Neural cell (in vitro differentiated cells): ENCODE measurements at regions not wholly inside any gene's neighbourhood (a gene's known extent, or its start where the extent isn't known, plus 50 kb on each side); places are given as distances from the start of the nearest gene placed in this dataset.

ENCODE experiments used
- H2AFZ ChIP-seq: fragments of 200-600, 300-800 bp; sonication (generic), shearing (Covaris generic); 2 replicates; pipeline ENCODE4 v1.6.0; 2014; ENCODE audit warnings: low read depth, mild to moderate bottlenecking, antibody characterized with exemption, low read length, moderate library complexity
- H3F3A ChIP-seq: fragments of 200-600 bp; shearing (Covaris generic); 2 replicates; pipeline ENCODE4 v1.6.1; 2016; ENCODE audit warnings: mild to moderate bottlenecking, moderate library complexity, mixed read lengths, antibody characterized with exemption, low read length; ENCODE audit not compliant: insufficient read depth, poor library complexity, severe bottlenecking
- H3K27ac ChIP-seq: fragments of 200-600, 300-800 bp; sonication (generic), shearing (Covaris generic); 2 replicates; pipeline ENCODE4 v1.5.1; 2014; ENCODE audit warnings: mild to moderate bottlenecking, low read length, moderate library complexity
- H3K27me3 ChIP-seq: fragments of 300-800, 200-600 bp; sonication (generic), shearing (Covaris generic); 2 replicates; pipeline ENCODE4 v1.6.0; 2014; ENCODE audit warnings: mild to moderate bottlenecking, low read depth, low read length, moderate library complexity; ENCODE audit not compliant: insufficient read depth
- H3K36me3 ChIP-seq: fragments of 300-800, 200-600 bp; sonication (generic), shearing (Covaris generic); 2 replicates; pipeline ENCODE4 v1.5.1; 2014; ENCODE audit warnings: mild to moderate bottlenecking, antibody characterized with exemption, low read length, moderate library complexity; ENCODE audit not compliant: insufficient read depth
- H3K4me2 ChIP-seq: fragments of 300-800, 200-600 bp; sonication (generic), shearing (Covaris generic); 2 replicates; pipeline ENCODE4 v1.6.0; 2014; ENCODE audit warnings: mild to moderate bottlenecking, low read length
- H3K4me3 ChIP-seq: fragments of 300-800, 200-600 bp; sonication (generic), shearing (Covaris generic); 2 replicates; pipeline ENCODE4 v1.5.1; 2014; ENCODE audit warnings: mild to moderate bottlenecking, low read length, moderate library complexity
- H3K79me2 ChIP-seq: fragments of 200-600 bp; shearing (Covaris generic); replicated peaks from 2 replicates; pipeline ENCODE4 v1.6.0; 2014; ENCODE audit warnings: mild to moderate bottlenecking, low read length, moderate library complexity; ENCODE audit not compliant: insufficient read depth
- H3K9ac ChIP-seq: fragments of 300-800, 200-600 bp; sonication (generic), shearing (Covaris generic); 2 replicates; pipeline ENCODE4 v1.6.1; 2016; ENCODE audit warnings: mild to moderate bottlenecking, low read length, mixed read lengths
- H3K9me2 ChIP-seq: fragments of 200-600 bp; shearing (Covaris generic); 2 replicates; pipeline ENCODE4 v1.6.1; 2016; ENCODE audit warnings: mild to moderate bottlenecking, low read length, mixed read lengths; ENCODE audit not compliant: insufficient read depth
- H3K9me3 ChIP-seq: fragments of 200-600, 300-800 bp; sonication (generic), shearing (Covaris generic); 2 replicates; pipeline ENCODE4 v1.6.1; 2016; ENCODE audit warnings: mild to moderate bottlenecking, mixed run types, low read length, moderate library complexity, mixed read lengths
- H4K20me1 ChIP-seq: fragments of 200-600 bp; shearing (Covaris generic); 2 replicates; pipeline ENCODE4 v1.6.1; 2016; ENCODE audit warnings: mild to moderate bottlenecking, mixed run types; ENCODE audit not compliant: insufficient read depth
- EP300 ChIP-seq: fragments of 450-650 bp; conservative IDR thresholded peaks from 2 replicates; pipeline ENCODE4 v1.6.1; 2014; ENCODE audit warnings: antibody characterized with exemption, mild to moderate bottlenecking, moderate library complexity; ENCODE audit not compliant: poor library complexity, severe bottlenecking
- EZH2 ChIP-seq: fragments of 200-600, 300-800 bp; shearing (Covaris generic), sonication (generic); IDR thresholded peaks from 2 replicates; pipeline ENCODE4 v1.6.1; 2014; ENCODE audit warnings: antibody characterized with exemption, low read length, borderline replicate concordance, mild to moderate bottlenecking; ENCODE audit not compliant: insufficient read depth, poor library complexity, severe bottlenecking
- MXI1 ChIP-seq: fragments of 450-650 bp; conservative IDR thresholded peaks from 2 replicates; pipeline ENCODE4 v1.6.1; 2014; ENCODE audit warnings: antibody characterized with exemption, mild to moderate bottlenecking; ENCODE audit not compliant: poor library complexity, severe bottlenecking
- POLR2AphosphoS5 ChIP-seq: IDR thresholded peaks from 2 replicates; pipeline ENCODE4 v1.6.1; 2012
- RAD21 ChIP-seq: fragments of 450-650 bp; conservative IDR thresholded peaks from 2 replicates; pipeline ENCODE4 v1.6.1; 2014; ENCODE audit warnings: antibody characterized with exemption, mild to moderate bottlenecking, moderate library complexity
- SMC3 ChIP-seq: fragments of 450-650 bp; conservative IDR thresholded peaks from 2 replicates; pipeline ENCODE4 v1.6.1; 2014; ENCODE audit warnings: antibody characterized with exemption, mild to moderate bottlenecking, moderate library complexity; ENCODE audit not compliant: poor library complexity
- TAF1 ChIP-seq: IDR thresholded peaks from 2 replicates; pipeline ENCODE4 v1.6.1; 2012; ENCODE audit warnings: low read depth
- TF ChIP-seq, protein P1 (sequence below): IDR thresholded peaks from 2 replicates; pipeline ENCODE4 v1.6.1; 2012; ENCODE audit warnings: borderline replicate concordance
- TF ChIP-seq, protein P2 (sequence below): fragments of 450-650 bp; IDR thresholded peaks from 2 replicates; pipeline ENCODE4 v1.5.1; 2014; ENCODE audit warnings: antibody characterized with exemption, mild to moderate bottlenecking, moderate library complexity; ENCODE audit not compliant: poor library complexity, severe bottlenecking

DNA sequence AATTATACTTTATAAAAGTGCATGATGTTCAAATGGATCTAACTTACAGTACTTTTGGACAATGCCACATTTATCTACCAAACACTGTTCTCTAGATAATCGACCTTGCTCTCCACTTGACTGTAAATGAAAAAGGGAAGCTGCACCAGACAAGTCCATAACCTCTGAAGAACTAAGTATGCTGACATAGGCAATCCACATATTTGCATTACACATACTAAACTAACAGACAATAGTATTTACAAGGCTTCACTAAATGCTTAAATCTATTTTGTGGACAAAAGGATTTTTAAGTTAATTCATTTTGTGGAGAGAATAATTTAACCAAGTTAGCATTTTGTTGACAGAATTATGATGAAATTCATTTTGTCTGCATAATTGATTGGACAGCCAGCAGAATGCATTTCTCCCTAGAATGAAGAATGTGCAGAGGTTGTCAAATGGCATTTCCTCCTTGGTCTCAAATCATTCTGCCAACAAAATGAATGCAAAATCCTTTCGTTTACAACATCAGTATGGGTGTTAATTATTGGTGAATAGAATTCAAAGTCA lies 520.9 kb downstream of the CPS1 start:
- no peaks in the 10 kb centered on the region for H4K20me1 ChIP-seq
- no peak overlapping the region for H3K4me3 ChIP-seq
- no peak overlapping the region for H3K4me2 ChIP-seq
- no peak for TF ChIP-seq SMC3
- no peak for TF ChIP-seq MXI1
- no peak for TF ChIP-seq EZH2
- no peak for TF ChIP-seq EP300
- TF ChIP-seq, protein P1, sequence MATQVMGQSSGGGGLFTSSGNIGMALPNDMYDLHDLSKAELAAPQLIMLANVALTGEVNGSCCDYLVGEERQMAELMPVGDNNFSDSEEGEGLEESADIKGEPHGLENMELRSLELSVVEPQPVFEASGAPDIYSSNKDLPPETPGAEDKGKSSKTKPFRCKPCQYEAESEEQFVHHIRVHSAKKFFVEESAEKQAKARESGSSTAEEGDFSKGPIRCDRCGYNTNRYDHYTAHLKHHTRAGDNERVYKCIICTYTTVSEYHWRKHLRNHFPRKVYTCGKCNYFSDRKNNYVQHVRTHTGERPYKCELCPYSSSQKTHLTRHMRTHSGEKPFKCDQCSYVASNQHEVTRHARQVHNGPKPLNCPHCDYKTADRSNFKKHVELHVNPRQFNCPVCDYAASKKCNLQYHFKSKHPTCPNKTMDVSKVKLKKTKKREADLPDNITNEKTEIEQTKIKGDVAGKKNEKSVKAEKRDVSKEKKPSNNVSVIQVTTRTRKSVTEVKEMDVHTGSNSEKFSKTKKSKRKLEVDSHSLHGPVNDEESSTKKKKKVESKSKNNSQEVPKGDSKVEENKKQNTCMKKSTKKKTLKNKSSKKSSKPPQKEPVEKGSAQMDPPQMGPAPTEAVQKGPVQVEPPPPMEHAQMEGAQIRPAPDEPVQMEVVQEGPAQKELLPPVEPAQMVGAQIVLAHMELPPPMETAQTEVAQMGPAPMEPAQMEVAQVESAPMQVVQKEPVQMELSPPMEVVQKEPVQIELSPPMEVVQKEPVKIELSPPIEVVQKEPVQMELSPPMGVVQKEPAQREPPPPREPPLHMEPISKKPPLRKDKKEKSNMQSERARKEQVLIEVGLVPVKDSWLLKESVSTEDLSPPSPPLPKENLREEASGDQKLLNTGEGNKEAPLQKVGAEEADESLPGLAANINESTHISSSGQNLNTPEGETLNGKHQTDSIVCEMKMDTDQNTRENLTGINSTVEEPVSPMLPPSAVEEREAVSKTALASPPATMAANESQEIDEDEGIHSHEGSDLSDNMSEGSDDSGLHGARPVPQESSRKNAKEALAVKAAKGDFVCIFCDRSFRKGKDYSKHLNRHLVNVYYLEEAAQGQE: no peak
- TF ChIP-seq POLR2AphosphoS5: no peak
- TF ChIP-seq RAD21: no peak
- TF ChIP-seq, protein P2, sequence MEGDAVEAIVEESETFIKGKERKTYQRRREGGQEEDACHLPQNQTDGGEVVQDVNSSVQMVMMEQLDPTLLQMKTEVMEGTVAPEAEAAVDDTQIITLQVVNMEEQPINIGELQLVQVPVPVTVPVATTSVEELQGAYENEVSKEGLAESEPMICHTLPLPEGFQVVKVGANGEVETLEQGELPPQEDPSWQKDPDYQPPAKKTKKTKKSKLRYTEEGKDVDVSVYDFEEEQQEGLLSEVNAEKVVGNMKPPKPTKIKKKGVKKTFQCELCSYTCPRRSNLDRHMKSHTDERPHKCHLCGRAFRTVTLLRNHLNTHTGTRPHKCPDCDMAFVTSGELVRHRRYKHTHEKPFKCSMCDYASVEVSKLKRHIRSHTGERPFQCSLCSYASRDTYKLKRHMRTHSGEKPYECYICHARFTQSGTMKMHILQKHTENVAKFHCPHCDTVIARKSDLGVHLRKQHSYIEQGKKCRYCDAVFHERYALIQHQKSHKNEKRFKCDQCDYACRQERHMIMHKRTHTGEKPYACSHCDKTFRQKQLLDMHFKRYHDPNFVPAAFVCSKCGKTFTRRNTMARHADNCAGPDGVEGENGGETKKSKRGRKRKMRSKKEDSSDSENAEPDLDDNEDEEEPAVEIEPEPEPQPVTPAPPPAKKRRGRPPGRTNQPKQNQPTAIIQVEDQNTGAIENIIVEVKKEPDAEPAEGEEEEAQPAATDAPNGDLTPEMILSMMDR: no peak
- no peak for TF ChIP-seq TAF1
- H3K9me2 ChIP-seq: no peaks in the 10 kb centered on the region
- no peaks in the 10 kb centered on the region for H3K9me3 ChIP-seq
- no peaks in the 10 kb centered on the region for H3K27me3 ChIP-seq
- H3K79me2 ChIP-seq: no peaks in the 10 kb centered on the region
- no peak overlapping the region for H3K9ac ChIP-seq
- H2AFZ ChIP-seq: no peak overlapping the region
- H3K27ac ChIP-seq: no peak overlapping the region
- no peaks in the 10 kb centered on the region for H3K36me3 ChIP-seq
- H3F3A ChIP-seq: no peaks in the 10 kb centered on the region

GRCh38 chr2:211084352-211084751 lies 528.0 kb downstream of the CPS1 start:
- TF ChIP-seq EP300 (no peak), RAD21 (no peak), MXI1 (no peak), TAF1 (no peak), EZH2 (no peak), SMC3 (no peak), POLR2AphosphoS5 (no peak)
- TF ChIP-seq, protein P1: no peak
- TF ChIP-seq, protein P2: no peak
- H3K36me3 ChIP-seq: no peaks in the 10 kb centered on the region
- no peaks in the 10 kb centered on the region for H3K9me2 ChIP-seq
- H3K4me3 ChIP-seq: no peak overlapping the region
- no peak overlapping the region for H3K9ac ChIP-seq
- no peaks in the 10 kb centered on the region for H4K20me1 ChIP-seq
- H3K79me2 ChIP-seq: no peaks in the 10 kb centered on the region
- H2AFZ ChIP-seq: no peak overlapping the region
- no peaks in the 10 kb centered on the region for H3K9me3 ChIP-seq
- H3K27me3 ChIP-seq: no peaks in the 10 kb centered on the region
- H3K27ac ChIP-seq: no peak overlapping the region
- no peaks in the 10 kb centered on the region for H3F3A ChIP-seq
- H3K4me2 ChIP-seq: no peak overlapping the region
